H1 (cell line): ENCODE measurements at regions not wholly inside any gene's neighbourhood (a gene's known extent, or its start where the extent isn't known, plus 50 kb on each side); places are given as distances from the start of the nearest gene placed in this dataset.

Experiments used
- CTCF ChIA-PET: fragments of 300-600 bp; sonication (Branson Sonifier 250); formaldehyde crosslinking; loops from one replicate; lab custom pipeline; 2021; ENCODE audit not compliant: partially characterized antibody; lab: Charles Lee
- POLR2A ChIA-PET: fragments of 300-600 bp; sonication (Branson Sonifier 250); formaldehyde crosslinking; loops from one replicate; lab custom pipeline; 2021; ENCODE audit warnings: inconsistent platforms; ENCODE audit not compliant: partially characterized antibody; lab: Charles Lee
- DNase-seq, 2 experiments: peaks; one replicate each; pipeline versions ENCODE4 v3.0.0 to v3.0.0-alpha.2; 2010 to 2022; ENCODE audit warnings: low spot score in 2 of 2, low read depth in 1 of 2, mixed read lengths in 1 of 2
- FAIRE-seq: peaks from 2 replicates; lab custom pipeline; 2011; peaks lifted over from hg19 to GRCh38; lab: Jason Lieb, UNC
- H2AFZ ChIP-seq: 2 replicates; pipeline ENCODE4 v1.8.1; 2012; ENCODE audit warnings: low read length, inconsistent platforms
- H2AK5ac ChIP-seq: 2 replicates; pipeline ENCODE4 v1.6.1; 2013; ENCODE audit warnings: low read depth, low read length
- H2BK120ac ChIP-seq: replicated peaks from 2 replicates; pipeline ENCODE3; 2013; ENCODE audit warnings: low read depth, low read length, inconsistent platforms
- H2BK12ac ChIP-seq: 2 replicates; pipeline ENCODE4 v1.6.1; 2013; ENCODE audit warnings: low read depth, low read length
- H2BK15ac ChIP-seq: 2 replicates; pipeline ENCODE4 v1.6.1; 2013; ENCODE audit warnings: low read length
- H2BK20ac ChIP-seq: 2 replicates; pipeline ENCODE4 v1.6.1; 2013; ENCODE audit warnings: low read length
- H2BK5ac ChIP-seq: 2 replicates; pipeline ENCODE4 v1.6.1; 2013; ENCODE audit warnings: low read depth, low read length
- H3K14ac ChIP-seq: 2 replicates; pipeline ENCODE4 v1.6.1; 2013; ENCODE audit warnings: inconsistent platforms; ENCODE audit not compliant: insufficient read length
- H3K18ac ChIP-seq: 2 replicates; pipeline ENCODE4 v1.6.1; 2013; ENCODE audit warnings: low read length; ENCODE audit errors: extremely low read depth
- H3K23ac ChIP-seq: 2 replicates; pipeline ENCODE4 v1.6.1; 2013; ENCODE audit warnings: inconsistent platforms; ENCODE audit not compliant: insufficient read length
- H3K23me2 ChIP-seq: 2 replicates; pipeline ENCODE4 v1.6.1; 2013; ENCODE audit warnings: low read depth, low read length
- H3K27ac ChIP-seq: 2 replicates; pipeline ENCODE4 v1.6.1; 2011; ENCODE audit warnings: low read depth, low read length, inconsistent platforms
- H3K27me3 ChIP-seq, 4 experiments: replicated peaks in 1 of 4; 1 replicate in 1 of 4; 2 replicates in 3 of 4; pipeline versions ENCODE4 v1.6.1 to v1.8.1; 2011 to 2013; ENCODE audit warnings: low read length in 3 of 4, mild to moderate bottlenecking in 3 of 4, inconsistent platforms in 2 of 4, mixed read lengths in 2 of 4, moderate library complexity in 1 of 4; ENCODE audit not compliant: control insufficient read depth in 3 of 4, insufficient read depth in 3 of 4; ENCODE audit errors: extremely low read depth in 1 of 4
- H3K36me3 ChIP-seq, 4 experiments: 2 replicates each; pipeline versions ENCODE4 v1.6.1 to v1.8.1; 2011 to 2013; ENCODE audit warnings: mild to moderate bottlenecking in 4 of 4, low read length in 3 of 4, moderate library complexity in 2 of 4, control low read depth in 1 of 4, inconsistent platforms in 1 of 4; ENCODE audit not compliant: insufficient read depth in 4 of 4, control insufficient read depth in 2 of 4
- H3K4ac ChIP-seq: replicated peaks from 2 replicates; pipeline ENCODE3; 2013; ENCODE audit warnings: low read length, low read depth, mixed read lengths, inconsistent platforms; ENCODE audit not compliant: insufficient read length
- H3K4me1 ChIP-seq, 4 experiments: replicated peaks in 1 of 4; 1 replicate in 1 of 4; 2 replicates in 3 of 4; pipeline versions ENCODE4 v1.6.1 to v1.8.1; 2011 to 2013; ENCODE audit warnings: low read length in 3 of 4, inconsistent platforms in 2 of 4, mixed read lengths in 1 of 4; ENCODE audit not compliant: insufficient read depth in 4 of 4, control insufficient read depth in 3 of 4
- H3K4me2 ChIP-seq, 2 experiments: 2 replicates each; pipeline versions ENCODE4 v1.6.1 to v1.8.1; 2011 to 2013; ENCODE audit warnings: low read depth in 2 of 2, low read length in 2 of 2, control low read depth in 1 of 2, inconsistent platforms in 1 of 2, mild to moderate bottlenecking in 1 of 2; ENCODE audit not compliant: insufficient read depth in 1 of 2
- H3K4me3 ChIP-seq, 4 experiments: fragments of 200-600, 300-600 bp in 1 of 4; sonication (generic), shearing (Covaris generic), sonication (Bioruptor Twin) in 1 of 4; 2 replicates each; pipeline versions ENCODE4 v1.5.1 to v1.8.1; 2011 to 2016; ENCODE audit warnings: low read length in 4 of 4, low read depth in 3 of 4, control low read depth in 2 of 4, inconsistent platforms in 2 of 4, mild to moderate bottlenecking in 2 of 4, mixed read lengths in 1 of 4, moderate library complexity in 1 of 4; ENCODE audit not compliant: insufficient read depth in 2 of 4; ENCODE audit errors: extremely low read depth in 1 of 4
- H3K56ac ChIP-seq: replicated peaks from 2 replicates; pipeline ENCODE3; 2013; ENCODE audit warnings: low read depth, mild to moderate bottlenecking, mixed read lengths, low read length, inconsistent platforms; ENCODE audit not compliant: insufficient read length
- H3K79me1 ChIP-seq: 2 replicates; pipeline ENCODE4 v1.6.1; 2013; ENCODE audit warnings: low read depth, low read length, control low read depth
- H3K79me2 ChIP-seq, 2 experiments: 2 replicates each; pipeline versions ENCODE4 v1.6.1 to v1.8.1; 2012 to 2013; ENCODE audit warnings: low read length in 2 of 2, mild to moderate bottlenecking in 2 of 2, inconsistent platforms in 1 of 2; ENCODE audit not compliant: insufficient read depth in 2 of 2, control insufficient read depth in 1 of 2
- H3K9ac ChIP-seq, 4 experiments: replicated peaks in 1 of 4; 1 replicate in 1 of 4; 2 replicates in 3 of 4; pipeline versions ENCODE4 v1.6.1 to v1.8.1; 2011 to 2013; ENCODE audit warnings: low read depth in 3 of 4, low read length in 3 of 4, control low read depth in 2 of 4, mild to moderate bottlenecking in 2 of 4, moderate library complexity in 2 of 4, inconsistent platforms in 1 of 4; ENCODE audit errors: extremely low read depth in 1 of 4
- H3K9me3 ChIP-seq, 2 experiments: 2 replicates each; pipeline versions ENCODE4 v1.6.1 to v1.8.1; 2012 to 2013; ENCODE audit warnings: mild to moderate bottlenecking in 2 of 2, moderate library complexity in 2 of 2, control low read depth in 1 of 2, inconsistent platforms in 1 of 2, low read depth in 1 of 2, low read length in 1 of 2, mixed read lengths in 1 of 2; ENCODE audit not compliant: insufficient read depth in 2 of 2
- H4K20me1 ChIP-seq, 2 experiments: replicated peaks in 1 of 2; 2 replicates each; pipeline versions ENCODE3 to v1.8.1; 2011 to 2013; ENCODE audit warnings: inconsistent platforms in 2 of 2, low read length in 2 of 2, mild to moderate bottlenecking in 1 of 2; ENCODE audit not compliant: insufficient read depth in 2 of 2, control insufficient read depth in 1 of 2
- H4K5ac ChIP-seq: 2 replicates; pipeline ENCODE4 v1.6.1; 2013; ENCODE audit warnings: low read length, low read depth, mixed read lengths, inconsistent platforms; ENCODE audit not compliant: insufficient read length
- H4K8ac ChIP-seq: 2 replicates; pipeline ENCODE4 v1.8.0; 2013; ENCODE audit warnings: mild to moderate bottlenecking, moderate library complexity, low read length, inconsistent platforms; ENCODE audit not compliant: insufficient read depth; ENCODE audit errors: extremely low read depth
- H4K91ac ChIP-seq: replicated peaks from 2 replicates; pipeline ENCODE3; 2013; ENCODE audit warnings: low read length, mixed read lengths, inconsistent platforms; ENCODE audit not compliant: insufficient read length
- HDAC2 ChIP-seq, 2 experiments: fragments of 300-600 bp in 1 of 2; sonication (generic) in 1 of 2; IDR thresholded peaks; 2 replicates each; pipeline ENCODE4 v1.6.1; 2011 to 2012; ENCODE audit warnings: low read depth in 2 of 2, low read length in 2 of 2, mild to moderate bottlenecking in 2 of 2, moderate library complexity in 2 of 2, borderline replicate concordance in 1 of 2, inconsistent platforms in 1 of 2
- HDAC6 ChIP-seq: IDR thresholded peaks from one replicate; pipeline ENCODE4 v1.7.1; 2012; ENCODE audit warnings: low read depth, mild to moderate bottlenecking, inconsistent platforms, low read length, moderate library complexity
- POLR2AphosphoS5 ChIP-seq: IDR thresholded peaks from 2 replicates; pipeline ENCODE4 v1.6.1; 2011; ENCODE audit warnings: low read depth, low read length
- SP2 ChIP-seq: IDR thresholded peaks from 2 replicates; pipeline ENCODE4 v1.6.1; 2012; ENCODE audit warnings: mild to moderate bottlenecking, low read length, inconsistent platforms
- WGBS, 2 experiments: shearing (Covaris generic) in 1 of 2; methylation state at CpG; one replicate each; pipeline versions ENCODE4 v1.1.6 to v1.1.7; 2013 to 2015; ENCODE audit warnings: low lambda C conversion rate in 2 of 2, mixed read lengths in 2 of 2, inconsistent platforms in 1 of 2, low coverage in 1 of 2, missing lambda C conversion rate in 1 of 2; ENCODE audit not compliant: insufficient replicate concordance in 2 of 2, insufficient coverage in 1 of 2, insufficient read length in 1 of 2; ENCODE audit errors: extremely low coverage in 1 of 2, missing lambda C conversion rate in 1 of 2; 5-methylcytosine and 5-hydroxymethylcytosine counted together

DNA sequence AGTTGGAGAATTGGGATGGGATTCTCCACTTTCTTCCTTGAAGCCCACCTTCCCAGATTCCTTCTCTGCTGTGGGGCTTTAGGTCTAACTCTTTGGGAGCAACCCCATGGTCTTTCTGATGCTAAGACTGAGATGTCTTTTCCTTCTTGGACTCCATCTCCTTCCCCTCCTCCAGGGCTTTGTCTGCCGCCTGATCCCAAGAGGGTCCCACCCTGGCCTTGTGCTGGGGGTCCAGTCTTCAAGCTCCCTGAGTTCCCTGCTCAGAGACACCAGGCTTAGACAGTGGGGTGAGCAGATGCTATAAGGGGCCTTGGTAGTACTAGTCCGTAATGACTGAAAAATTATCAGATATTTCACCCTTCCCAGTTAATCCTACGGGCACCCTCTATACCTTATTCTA, 150.5 kb downstream of the PTPN20 start:
- H3K79me1 ChIP-seq, result no peaks in the 10 kb centered on the region
- no peak overlapping the region for H3K9ac ChIP-seq
- no peak overlapping the region for H3K4me2 ChIP-seq
- no peaks in the 10 kb centered on the region for H3K9me3 ChIP-seq
- FAIRE-seq, result no peak
- H4K91ac ChIP-seq, result no peak overlapping the region
- no peak overlapping the region for H2BK5ac ChIP-seq
- H4K8ac ChIP-seq, result no peak overlapping the region
- no peak overlapping the region for H4K5ac ChIP-seq
- no peak overlapping the region for H3K14ac ChIP-seq
- H2BK15ac ChIP-seq, result no peak overlapping the region
- H3K23ac ChIP-seq, result no peak overlapping the region
- POLR2A ChIA-PET, result no interaction called here
- H2BK12ac ChIP-seq, result no peak overlapping the region
- no peak overlapping the region for H2AFZ ChIP-seq
- H2BK20ac ChIP-seq, result no peak overlapping the region
- no peak overlapping the region for H2AK5ac ChIP-seq
- no peak overlapping the region for H3K56ac ChIP-seq
- no peaks in the 10 kb centered on the region for H3K36me3 ChIP-seq
- no peaks in the 10 kb centered on the region for H4K20me1 ChIP-seq
- 89% methylated on average over 3 of the region's 3 CpGs; no CpG with 5 or more reads in 1 of the 2 experiments for WGBS, 2 experiments
- CTCF ChIA-PET, result interaction anchor here (0.9 to 3.3 kb wide), 3 partner anchors 13 to 252 kb away, joined by 3 to 27 read pairs (median 6); no protein-coding TSS in a partner anchor
- H3K18ac ChIP-seq, result no peak overlapping the region
- H3K23me2 ChIP-seq, result no peaks in the 10 kb centered on the region
- H3K4me3 ChIP-seq, result no peak overlapping the region
- no peak for DNase-seq
- no peak overlapping the region for H2BK120ac ChIP-seq
- H3K4ac ChIP-seq, result no peak overlapping the region
- no peak overlapping the region for H3K27ac ChIP-seq
- H3K4me1 ChIP-seq, result no peaks in the 10 kb centered on the region
- no peaks in the 10 kb centered on the region; a peak in 1 of 7 replicates for H3K27me3 ChIP-seq
- H3K79me2 ChIP-seq, result no peaks in the 10 kb centered on the region
- TF ChIP-seq HDAC6 (no peak), HDAC2 (IDR thresholded peaks at IDR 0.05; ENCODE audit: borderline replicate concordance in 1 of 2, low read depth in 2 of 2, low read length in 2 of 2) (no peak), POLR2AphosphoS5 (no peak), SP2 (no peak)
